ENCODE measurements at regions not wholly inside any gene's neighbourhood (a gene's known extent, or its start where the extent isn't known, plus 50 kb on each side); places are given as distances from the start of the nearest gene placed in this dataset.
A peak's percentile ranks its signal among the peaks of the same experiment; 100 is the strongest.

- no peak overlapping the region for H3K4me3 ChIP-seq (ENCODE audit: low read depth, low read length)
- no peak for DNase-seq (ENCODE audit: low read depth)
- no peak for TF ChIP-seq CTCF (IDR thresholded peaks at IDR 0.05; ENCODE audit: insufficient read depth, low read length)
These were observed 138.3 kb upstream of the LMO4 start for GRCh38 chr1:87190402-87190801.

- DNase-seq (ENCODE audit: low read depth), result no peak
- no peak overlapping the region for H3K4me3 ChIP-seq (ENCODE audit: low read depth, low read length)
- TF ChIP-seq CTCF (IDR thresholded peaks at IDR 0.05; ENCODE audit: insufficient read depth, low read length), result no peak
These were observed 137.0 kb upstream of the LMO4 start for GRCh38 chr1:87191646-87192045.

- no peak for TF ChIP-seq CTCF (IDR thresholded peaks at IDR 0.05; ENCODE audit: insufficient read depth, low read length)
- no peak for DNase-seq (ENCODE audit: low read depth)
- H3K4me3 ChIP-seq (ENCODE audit: low read depth, low read length), result no peak overlapping the region
These were observed 134.4 kb upstream of the LMO4 start for GRCh38 chr1:87194271-87194774.

GRCh38 chr1:87194856-87195255 is 133.8 kb upstream of the LMO4 start:
- H3K4me3 ChIP-seq (ENCODE audit: low read depth, low read length), result no peak overlapping the region
- TF ChIP-seq CTCF (IDR thresholded peaks at IDR 0.05; ENCODE audit: insufficient read depth, low read length), result no peak
- DNase-seq (ENCODE audit: low read depth), result no peak

- no peak for TF ChIP-seq CTCF (IDR thresholded peaks at IDR 0.05; ENCODE audit: insufficient read depth, low read length)
- no peak overlapping the region for H3K4me3 ChIP-seq (ENCODE audit: low read depth, low read length)
- no peak for DNase-seq (ENCODE audit: low read depth)
These were observed 132.4 kb upstream of the LMO4 start for GRCh38 chr1:87196110-87196827.

GRCh38 chr1:87197156-87197555 is 131.5 kb upstream of the LMO4 start:
- no peak overlapping the region for H3K4me3 ChIP-seq (ENCODE audit: low read depth, low read length)
- peak; percentile 57 for DNase-seq (ENCODE audit: low read depth)
- TF ChIP-seq CTCF (IDR thresholded peaks at IDR 0.05; ENCODE audit: insufficient read depth, low read length), result no peak

GRCh38 chr1:87197641-87198040 is 131.0 kb upstream of the LMO4 start:
- no peak overlapping the region for H3K4me3 ChIP-seq (ENCODE audit: low read depth, low read length)
- no peak for DNase-seq (ENCODE audit: low read depth)
- TF ChIP-seq CTCF (IDR thresholded peaks at IDR 0.05; ENCODE audit: insufficient read depth, low read length), result no peak

Measured in fibroblast of the aortic adventitia (primary cell).